Chondrocyte (in vitro differentiated cells): ENCODE measurements at regions not wholly inside any gene's neighbourhood (a gene's known extent, or its start where the extent isn't known, plus 50 kb on each side); places are given as distances from the start of the nearest gene placed in this dataset.

ENCODE experiments used
- DNase-seq: peaks from one replicate; pipeline ENCODE4 v3.0.0; 2021; ENCODE audit warnings: mixed read lengths, low spot score
- H3K27ac Mint-ChIP-seq: one replicate; pipeline ENCODE4 v1.8.0; 2021; ENCODE audit warnings: mild to moderate bottlenecking, moderate library complexity, mixed read lengths; ENCODE audit not compliant: unreplicated experiment
- H3K27me3 Mint-ChIP-seq: 2 replicates; pipeline ENCODE4 v1.8.0; 2021; ENCODE audit warnings: low read depth, mixed read lengths
- H3K36me3 Mint-ChIP-seq: 2 replicates; pipeline ENCODE4 v1.8.0; 2021; ENCODE audit warnings: low read depth, mixed read lengths
- H3K4me1 Mint-ChIP-seq: 2 replicates; pipeline ENCODE4 v1.8.0; 2021; ENCODE audit warnings: low read depth, mild to moderate bottlenecking, mixed read lengths
- H3K4me3 Mint-ChIP-seq: one replicate; pipeline ENCODE4 v1.8.0; 2021; ENCODE audit warnings: mild to moderate bottlenecking, moderate library complexity, mixed read lengths; ENCODE audit not compliant: unreplicated experiment
- H3K9me3 Mint-ChIP-seq: 2 replicates; pipeline ENCODE4 v1.8.0; 2021; ENCODE audit warnings: low read depth, mixed read lengths
- TF ChIP-seq, protein P1 (sequence below): fragments of 200-600 bp; sonication (generic); IDR thresholded peaks from 2 replicates; pipeline ENCODE4 v1.5.0; 2021; ENCODE audit warnings: antibody characterized with exemption, mild to moderate bottlenecking, moderate library complexity

DNA sequence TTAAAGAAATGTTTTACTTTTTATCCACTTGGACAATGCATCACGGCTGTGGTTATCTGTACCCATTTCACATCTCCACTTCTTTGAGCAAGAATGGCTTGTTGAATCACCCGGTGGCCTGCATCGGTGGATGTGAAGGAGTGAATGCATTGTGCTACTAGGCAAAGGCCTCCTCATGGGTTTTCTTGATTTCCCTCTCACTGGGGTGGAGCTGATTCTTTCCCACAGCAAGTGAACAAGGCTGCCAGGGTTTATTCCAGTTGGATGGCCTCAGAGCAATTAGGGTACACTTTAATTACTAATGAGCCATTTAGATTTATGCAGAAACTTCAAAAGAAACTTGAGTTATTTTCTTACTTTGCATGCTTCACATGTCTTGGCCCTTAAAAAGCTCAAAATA, 387.1 kb downstream of the RND3 start:
- Mint-ChIP-seq H3K27ac (no peak overlapping the region), H3K4me3 (no peak overlapping the region), H3K27me3 (no peaks in the 10 kb centered on the region), H3K9me3 (peaks cover 4% of the 10 kb centered on the region), H3K36me3 (no peaks in the 10 kb centered on the region), H3K4me1 (peaks cover 15% of the 10 kb centered on the region)
- TF ChIP-seq, protein P1, sequence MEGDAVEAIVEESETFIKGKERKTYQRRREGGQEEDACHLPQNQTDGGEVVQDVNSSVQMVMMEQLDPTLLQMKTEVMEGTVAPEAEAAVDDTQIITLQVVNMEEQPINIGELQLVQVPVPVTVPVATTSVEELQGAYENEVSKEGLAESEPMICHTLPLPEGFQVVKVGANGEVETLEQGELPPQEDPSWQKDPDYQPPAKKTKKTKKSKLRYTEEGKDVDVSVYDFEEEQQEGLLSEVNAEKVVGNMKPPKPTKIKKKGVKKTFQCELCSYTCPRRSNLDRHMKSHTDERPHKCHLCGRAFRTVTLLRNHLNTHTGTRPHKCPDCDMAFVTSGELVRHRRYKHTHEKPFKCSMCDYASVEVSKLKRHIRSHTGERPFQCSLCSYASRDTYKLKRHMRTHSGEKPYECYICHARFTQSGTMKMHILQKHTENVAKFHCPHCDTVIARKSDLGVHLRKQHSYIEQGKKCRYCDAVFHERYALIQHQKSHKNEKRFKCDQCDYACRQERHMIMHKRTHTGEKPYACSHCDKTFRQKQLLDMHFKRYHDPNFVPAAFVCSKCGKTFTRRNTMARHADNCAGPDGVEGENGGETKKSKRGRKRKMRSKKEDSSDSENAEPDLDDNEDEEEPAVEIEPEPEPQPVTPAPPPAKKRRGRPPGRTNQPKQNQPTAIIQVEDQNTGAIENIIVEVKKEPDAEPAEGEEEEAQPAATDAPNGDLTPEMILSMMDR, result no peak
- DNase-seq, result no peak

DNA sequence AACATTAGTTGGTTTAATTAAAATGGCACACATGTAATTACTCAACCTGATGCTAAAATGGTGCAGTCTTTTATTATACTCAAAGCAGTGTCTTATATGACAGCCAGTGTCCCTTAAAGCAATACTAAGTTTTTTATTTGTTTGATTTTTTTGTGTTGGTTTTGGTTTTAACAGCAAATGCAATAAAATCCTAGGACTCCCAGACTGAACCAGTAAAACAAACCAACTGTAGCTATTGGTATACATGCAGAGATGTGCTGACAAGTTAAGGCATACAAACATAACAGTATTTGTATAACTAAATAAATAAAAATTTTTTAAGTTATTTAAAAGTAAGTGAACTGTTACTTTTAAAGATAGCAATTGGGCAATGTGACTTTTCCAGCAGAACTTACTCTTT, 387.7 kb downstream of the RND3 start:
- Mint-ChIP-seq H3K27me3 (no peaks in the 10 kb centered on the region), H3K9me3 (no peaks in the 10 kb centered on the region), H3K36me3 (no peaks in the 10 kb centered on the region), H3K4me3 (no peak overlapping the region), H3K27ac (no peak overlapping the region), H3K4me1 (peaks cover 18% of the 10 kb centered on the region)
- TF ChIP-seq, protein P1, result no peak
- no peak for DNase-seq

DNA sequence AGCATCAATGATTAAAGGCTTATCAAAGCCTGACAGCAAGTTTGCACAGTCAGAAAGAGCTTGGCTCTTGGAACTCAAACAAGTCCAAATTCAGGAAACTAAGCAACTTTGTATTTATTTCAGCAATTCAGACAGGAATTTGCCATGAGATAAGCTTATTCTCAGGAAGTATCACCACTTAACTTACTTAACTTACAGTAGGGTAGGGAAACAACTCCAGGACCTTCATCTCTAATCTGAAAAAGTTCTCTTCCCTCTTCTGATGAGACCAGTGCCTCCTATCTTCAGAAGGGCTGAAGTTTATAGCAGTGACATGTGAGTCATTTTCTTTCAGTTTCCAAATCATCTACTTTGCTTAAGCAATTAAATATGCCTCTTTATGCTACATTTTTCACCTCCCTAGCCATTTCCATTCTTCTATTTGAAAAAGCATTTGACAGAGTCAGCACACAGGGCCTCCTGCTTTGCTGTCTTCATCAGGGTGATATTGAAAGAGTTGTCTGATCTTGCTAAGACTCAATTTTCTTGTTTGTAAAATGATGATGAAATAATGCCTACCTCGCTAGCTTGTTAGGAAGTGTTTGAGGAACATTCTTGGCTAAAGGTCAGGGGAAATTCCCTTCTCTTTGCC, 389.5 kb downstream of the RND3 start:
- Mint-ChIP-seq H3K27me3 (no peaks in the 10 kb centered on the region), H3K4me1 (peaks cover 18% of the 10 kb centered on the region), H3K4me3 (no peak overlapping the region), H3K27ac (no peak overlapping the region), H3K9me3 (no peaks in the 10 kb centered on the region), H3K36me3 (no peaks in the 10 kb centered on the region)
- TF ChIP-seq, protein P1, result peak; percentile 58
- no peak for DNase-seq

DNA sequence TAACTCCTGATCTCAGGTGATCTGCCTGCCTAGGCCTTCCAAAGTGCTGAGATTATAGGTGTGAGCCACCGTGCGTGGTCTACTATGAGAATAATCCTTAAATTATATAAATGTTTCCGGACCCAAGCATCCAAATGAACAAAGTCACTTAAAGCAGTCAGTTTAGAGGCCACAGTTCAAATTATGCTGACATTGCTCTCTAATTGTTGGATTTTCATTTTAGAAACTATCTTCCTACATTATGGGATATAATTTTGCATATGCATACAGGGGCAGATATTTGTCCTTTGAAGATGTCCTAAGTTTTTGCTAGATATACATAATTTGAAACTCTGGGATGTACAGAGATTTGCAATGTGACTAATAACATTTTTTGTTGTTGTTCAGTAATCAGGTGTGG, 390.1 kb downstream of the RND3 start:
- no peaks in the 10 kb centered on the region for H3K27me3 Mint-ChIP-seq
- H3K9me3 Mint-ChIP-seq, result no peaks in the 10 kb centered on the region
- peaks cover 18% of the 10 kb centered on the region for H3K4me1 Mint-ChIP-seq
- no peaks in the 10 kb centered on the region for H3K36me3 Mint-ChIP-seq
- no peak overlapping the region for H3K27ac Mint-ChIP-seq
- DNase-seq, result no peak
- TF ChIP-seq, protein P1, result no peak
- no peak overlapping the region for H3K4me3 Mint-ChIP-seq

DNA sequence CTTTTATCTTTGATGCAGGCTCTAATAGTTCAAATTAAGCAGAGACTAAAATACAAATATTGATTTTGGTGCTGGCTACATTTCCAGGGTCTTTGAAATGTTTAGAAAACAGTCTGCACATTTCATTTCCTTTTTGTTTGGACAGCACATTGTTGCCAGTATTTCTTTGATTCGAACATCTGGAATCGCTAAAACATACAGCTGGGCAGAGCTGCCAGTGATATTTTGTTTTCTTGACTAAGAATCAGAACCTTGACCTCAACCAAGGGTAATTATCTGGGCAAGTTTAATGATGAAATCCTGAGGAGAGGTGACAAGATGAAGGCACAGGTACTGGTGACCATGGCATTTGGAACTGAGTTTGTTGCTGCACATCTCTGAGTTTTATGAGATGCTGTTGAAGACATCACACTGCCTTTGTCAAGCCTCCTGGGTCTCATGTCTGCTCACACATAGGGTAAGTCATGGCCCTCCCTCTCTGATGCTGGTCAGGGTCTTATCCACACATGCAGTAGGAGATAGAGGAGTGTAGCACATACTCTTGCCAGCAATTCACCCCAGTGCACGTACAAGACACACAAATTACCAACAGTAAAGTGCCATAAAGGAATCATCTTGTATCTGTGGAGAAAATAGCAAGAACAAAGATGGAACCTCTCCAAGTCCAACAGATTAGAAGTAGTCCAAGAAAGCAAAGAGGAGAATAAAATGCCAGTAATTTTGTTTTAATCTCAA, 391.9 kb downstream of the RND3 start:
- no peak overlapping the region for H3K4me3 Mint-ChIP-seq
- no peaks in the 10 kb centered on the region for H3K27me3 Mint-ChIP-seq
- H3K27ac Mint-ChIP-seq, result no peak overlapping the region
- H3K4me1 Mint-ChIP-seq, result peaks cover 14% of the 10 kb centered on the region
- DNase-seq, result no peak
- TF ChIP-seq, protein P1, result no peak
- no peaks in the 10 kb centered on the region for H3K9me3 Mint-ChIP-seq
- no peaks in the 10 kb centered on the region for H3K36me3 Mint-ChIP-seq
